ENCODE measurements at regions not wholly inside any gene's neighbourhood (a gene's known extent, or its start where the extent isn't known, plus 50 kb on each side); places are given as distances from the start of the nearest gene placed in this dataset.

DNA sequence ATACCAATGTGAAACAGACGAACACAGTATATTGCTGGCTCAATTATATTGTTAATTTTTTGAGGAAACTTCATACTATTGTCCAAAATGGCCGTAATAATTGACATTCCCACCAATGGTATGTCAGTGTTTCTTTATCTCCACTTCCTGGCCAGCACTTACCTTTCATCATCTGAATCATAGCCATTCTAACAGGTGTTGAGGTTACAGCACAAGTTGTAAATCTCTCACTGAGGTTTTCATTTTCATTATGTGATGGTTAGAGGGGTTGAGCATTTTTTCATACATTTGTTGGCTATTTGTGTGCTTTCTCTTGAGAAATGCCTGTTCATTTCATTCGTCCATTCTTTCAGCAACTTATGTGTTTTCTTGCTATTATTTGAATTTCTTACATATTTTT lies 824.0 kb downstream of the UQCRFS1 start:
- Mint-ChIP-seq H3K36me3 (ENCODE audit: insufficient read depth in 1 of 3, low read depth in 3 of 3) (no peaks in the 10 kb centered on the region; a peak in 2 of 7 replicates), H3K4me1 (peaks cover 13 to 20% of the 10 kb centered on the region in 2 experiments), H3K9me3 (peaks cover 0 to 2% of the 10 kb centered on the region in 2 experiments; a peak in 1 of 5 replicates), H3K27ac (no peak overlapping the region), H3K27me3 (ENCODE audit: low read depth) (peaks cover 2% of the 10 kb centered on the region; the same call in 1 of the 2 replicates), H3K4me3 (no peak overlapping the region)
- Histone ChIP-seq H4K8ac (replicated peaks; ENCODE audit: insufficient read length, low read depth, low read length) (no peak overlapping the region), H3K9ac (ENCODE audit: extremely low read depth, insufficient read length, low read length) (no peak overlapping the region), H3K23me2 (ENCODE audit: insufficient read length, low read depth, low read length, poor library complexity, severe bottlenecking) (no peaks in the 10 kb centered on the region), H2BK120ac (ENCODE audit: low read depth, low read length, poor library complexity, severe bottlenecking) (no peak overlapping the region), H3K27ac (ENCODE audit: insufficient read length, low read depth, low read length) (no peak overlapping the region), H3K14ac (ENCODE audit: insufficient read depth, low read length) (no peak overlapping the region), H4K91ac (ENCODE audit: insufficient read length, low read depth, low read length) (no peak overlapping the region), H4K20me1 (ENCODE audit: control insufficient read depth, insufficient read depth, insufficient read length) (no peaks in the 10 kb centered on the region), H3K4me1 (ENCODE audit: insufficient read depth, low read length) (peaks cover 4% of the 10 kb centered on the region; the same call in 1 of the 2 replicates), H2BK15ac (ENCODE audit: low read depth, low read length) (no peak overlapping the region), H2BK12ac (ENCODE audit: insufficient read length, low read depth, low read length) (no peak overlapping the region), H2BK5ac (ENCODE audit: insufficient read length, low read length) (no peak overlapping the region), H3T11ph (ENCODE audit: low read length) (no peak overlapping the region), H2AK5ac (ENCODE audit: insufficient read length, low read length) (no peak overlapping the region), H3K4me2 (ENCODE audit: insufficient read depth, insufficient read length, low read length) (no peak overlapping the region), H3K4ac (ENCODE audit: low read depth, low read length) (no peak overlapping the region), H3K23ac (ENCODE audit: insufficient read length, low read depth, low read length) (no peak overlapping the region), H2BK20ac (ENCODE audit: low read depth, low read length, poor library complexity, severe bottlenecking) (no peak overlapping the region), H3K79me2 (ENCODE audit: insufficient read depth, low read length) (no peaks in the 10 kb centered on the region), H3K27me3 (ENCODE audit: insufficient read depth, low read length) (no peaks in the 10 kb centered on the region), H4K5ac (ENCODE audit: insufficient read length, low read depth, low read length) (no peak overlapping the region), H3K9me3 (ENCODE audit: control insufficient read depth, low read depth, low read length) (no peaks in the 10 kb centered on the region), H3K18ac (ENCODE audit: insufficient read length, low read depth, low read length) (no peak overlapping the region), H3K56ac (ENCODE audit: insufficient read length, low read depth, low read length) (no peak overlapping the region), H3K79me1 (ENCODE audit: insufficient read depth, low read depth, low read length, poor library complexity, severe bottlenecking) (no peaks in the 10 kb centered on the region), H2AFZ (ENCODE audit: low read length) (no peak overlapping the region)
- TF ChIP-seq, protein P1, sequence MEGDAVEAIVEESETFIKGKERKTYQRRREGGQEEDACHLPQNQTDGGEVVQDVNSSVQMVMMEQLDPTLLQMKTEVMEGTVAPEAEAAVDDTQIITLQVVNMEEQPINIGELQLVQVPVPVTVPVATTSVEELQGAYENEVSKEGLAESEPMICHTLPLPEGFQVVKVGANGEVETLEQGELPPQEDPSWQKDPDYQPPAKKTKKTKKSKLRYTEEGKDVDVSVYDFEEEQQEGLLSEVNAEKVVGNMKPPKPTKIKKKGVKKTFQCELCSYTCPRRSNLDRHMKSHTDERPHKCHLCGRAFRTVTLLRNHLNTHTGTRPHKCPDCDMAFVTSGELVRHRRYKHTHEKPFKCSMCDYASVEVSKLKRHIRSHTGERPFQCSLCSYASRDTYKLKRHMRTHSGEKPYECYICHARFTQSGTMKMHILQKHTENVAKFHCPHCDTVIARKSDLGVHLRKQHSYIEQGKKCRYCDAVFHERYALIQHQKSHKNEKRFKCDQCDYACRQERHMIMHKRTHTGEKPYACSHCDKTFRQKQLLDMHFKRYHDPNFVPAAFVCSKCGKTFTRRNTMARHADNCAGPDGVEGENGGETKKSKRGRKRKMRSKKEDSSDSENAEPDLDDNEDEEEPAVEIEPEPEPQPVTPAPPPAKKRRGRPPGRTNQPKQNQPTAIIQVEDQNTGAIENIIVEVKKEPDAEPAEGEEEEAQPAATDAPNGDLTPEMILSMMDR (conservative IDR thresholded peaks at IDR 0.05) = no peak
- WGBS (ENCODE audit: extremely low coverage, insufficient read length, low lambda C conversion rate) = no CpG with 5 or more reads among the region's 3 CpGs
- no peak for DNase-seq
